ENCODE measurements at regions not wholly inside any gene's neighbourhood (a gene's known extent, or its start where the extent isn't known, plus 50 kb on each side); places are given as distances from the start of the nearest gene placed in this dataset.

- TF ChIP-seq BCL3 (IDR thresholded peaks at IDR 0.05) (no peak), JUNB (IDR thresholded peaks at IDR 0.05) (no peak), ELK1 (IDR thresholded peaks at IDR 0.05; ENCODE audit: low read depth, low read length) (no peak), POLR2A (IDR thresholded peaks at IDR 0.05; ENCODE audit: low read length) (no peak), RARB (CRISPR knock-in tag; IDR thresholded peaks at IDR 0.05) (no peak)
Observed at GRCh38 chr4:101515566-101515965, 168.2 kb upstream of the PPP3CA start (continued).

- TF ChIP-seq CBX8 (IDR thresholded peaks at IDR 0.05), result no peak
- no peak for TF ChIP-seq ZFP36 (IDR thresholded peaks at IDR 0.05; ENCODE audit: borderline replicate concordance, partially characterized antibody)
- no peak for TF ChIP-seq HES2 (IDR thresholded peaks at IDR 0.05)
- TF ChIP-seq BHLHE40 (IDR thresholded peaks at IDR 0.05; ENCODE audit: low read depth, low read length), result no peak
- TF ChIP-seq CHD4 (IDR thresholded peaks at IDR 0.05; ENCODE audit: borderline replicate concordance), result no peak
- no peak for TF ChIP-seq CBX2 (IDR thresholded peaks at IDR 0.05; ENCODE audit: borderline replicate concordance, low read depth)
- TF ChIP-seq PBX3 (IDR thresholded peaks at IDR 0.05), result no peak
- TF ChIP-seq BCL3 (IDR thresholded peaks at IDR 0.05), result no peak
- TF ChIP-seq HOXB13 (CRISPR knock-in tag; IDR thresholded peaks at IDR 0.05; ENCODE audit: low read depth), result no peak
- TF ChIP-seq EHMT2 (IDR thresholded peaks at IDR 0.05; ENCODE audit: low read depth), result no peak
- no peak for TF ChIP-seq E2F6 (IDR thresholded peaks at IDR 0.05; ENCODE audit: borderline replicate concordance, low read depth)
- no peak for TF ChIP-seq JUN (IDR thresholded peaks at IDR 0.05)
- no peak for TF ChIP-seq REST (IDR thresholded peaks at IDR 0.05)
- TF ChIP-seq NFE2L2 (conservative IDR thresholded peaks at IDR 0.05; ENCODE audit: low read length), result no peak
- TF ChIP-seq NPAS2 (CRISPR knock-in tag; IDR thresholded peaks at IDR 0.05; ENCODE audit: borderline replicate concordance), result no peak
- TF ChIP-seq RAD21 (conservative IDR thresholded peaks at IDR 0.05 in 1 of 2, IDR thresholded peaks at IDR 0.05 in 1 of 2), result no peak
- no peak for TF ChIP-seq JUNB (IDR thresholded peaks at IDR 0.05)
- no peak for TF ChIP-seq SREBF2 (IDR thresholded peaks at IDR 0.05)
- no peak for TF ChIP-seq HOXB5 (CRISPR knock-in tag; IDR thresholded peaks at IDR 0.05)
- POLR2A ChIA-PET, result no interaction called here
- ATAC-seq (no peak), FAIRE-seq (no peak), DNase-seq (ENCODE audit: low read depth in 1 of 2, low spot score in 1 of 2) (no peak)
- no peaks in the 10 kb centered on the region for H3K4me1 ChIP-seq
- WGBS (ENCODE audit: missing lambda C conversion rate), result 85% methylated on average over 2 of the region's 2 CpGs
- H3K9me3 ChIP-seq, result no peaks in the 10 kb centered on the region
- CTCF ChIA-PET, result no interaction called here
- H3K4me3 ChIP-seq, result no peak overlapping the region
- no peak overlapping the region for H3K4me2 ChIP-seq
- H3K27ac ChIP-seq, result no peak overlapping the region
Observed at GRCh38 chr4:101515099-101515498, 167.8 kb upstream of the PPP3CA start.
